Rectal smooth muscle tissue (tissue), 1 donor: ENCODE measurements at regions not wholly inside any gene's neighbourhood (a gene's known extent, or its start where the extent isn't known, plus 50 kb on each side); places are given as distances from the start of the nearest gene placed in this dataset.

Experiments
- H3K27ac ChIP-seq: one replicate; pipeline ENCODE4 v1.7.0; 2013; ENCODE audit warnings: low read depth, low read length, inconsistent platforms
- H3K27me3 ChIP-seq: one replicate; pipeline ENCODE4 v1.7.0; 2013; ENCODE audit warnings: low read length; ENCODE audit not compliant: control insufficient read depth, insufficient read depth
- H3K36me3 ChIP-seq: one replicate; pipeline ENCODE4 v1.7.0; 2013; ENCODE audit warnings: low read length; ENCODE audit not compliant: control insufficient read depth, insufficient read depth
- H3K4me1 ChIP-seq: one replicate; pipeline ENCODE4 v1.7.0; 2013; ENCODE audit warnings: low read length; ENCODE audit not compliant: control insufficient read depth, insufficient read depth
- H3K4me3 ChIP-seq: one replicate; pipeline ENCODE4 v1.7.0; 2013; ENCODE audit warnings: low read length
- H3K9ac ChIP-seq: one replicate; pipeline ENCODE4 v1.7.0; 2013; ENCODE audit warnings: low read length

GRCh38 chr21:35737899-35738346, 322.4 kb downstream of the SETD4 start:
- no peak overlapping the region for H3K27ac ChIP-seq

GRCh38 chr21:35737449-35737848, 322.9 kb downstream of the SETD4 start:
- H3K27ac ChIP-seq: no peak overlapping the region

More at GRCh38 chr21:35737899-35738346, 322.4 kb downstream of the SETD4 start:
- Histone ChIP-seq H3K36me3 (no peaks in the 10 kb centered on the region), H3K4me1 (no peaks in the 10 kb centered on the region), H3K4me3 (no peak overlapping the region), H3K9ac (no peak overlapping the region), H3K27me3 (no peaks in the 10 kb centered on the region)

GRCh38 chr21:35732788-35733187, 327.5 kb downstream of the SETD4 start:
- Histone ChIP-seq H3K27me3 (no peaks in the 10 kb centered on the region), H3K4me3 (no peak overlapping the region), H3K36me3 (no peaks in the 10 kb centered on the region), H3K27ac (no peak overlapping the region), H3K9ac (no peak overlapping the region), H3K4me1 (no peaks in the 10 kb centered on the region)

More at GRCh38 chr21:35737449-35737848, 322.9 kb downstream of the SETD4 start:
- no peaks in the 10 kb centered on the region for H3K36me3 ChIP-seq
- H3K4me3 ChIP-seq: no peak overlapping the region
- no peak overlapping the region for H3K9ac ChIP-seq
- no peaks in the 10 kb centered on the region for H3K4me1 ChIP-seq
- H3K27me3 ChIP-seq: no peaks in the 10 kb centered on the region

- Histone ChIP-seq H3K27ac (no peak overlapping the region), H3K9ac (no peak overlapping the region), H3K4me3 (no peak overlapping the region), H3K27me3 (no peaks in the 10 kb centered on the region), H3K4me1 (no peaks in the 10 kb centered on the region), H3K36me3 (no peaks in the 10 kb centered on the region)
Measured at GRCh38 chr21:35730325-35730724, 330.0 kb downstream of the SETD4 start.

- Histone ChIP-seq H3K36me3 (no peaks in the 10 kb centered on the region), H3K4me3 (no peak overlapping the region), H3K4me1 (no peaks in the 10 kb centered on the region), H3K27ac (no peak overlapping the region), H3K9ac (no peak overlapping the region), H3K27me3 (no peaks in the 10 kb centered on the region)
Measured at GRCh38 chr21:35727830-35728229, 332.5 kb downstream of the SETD4 start.

DNA sequence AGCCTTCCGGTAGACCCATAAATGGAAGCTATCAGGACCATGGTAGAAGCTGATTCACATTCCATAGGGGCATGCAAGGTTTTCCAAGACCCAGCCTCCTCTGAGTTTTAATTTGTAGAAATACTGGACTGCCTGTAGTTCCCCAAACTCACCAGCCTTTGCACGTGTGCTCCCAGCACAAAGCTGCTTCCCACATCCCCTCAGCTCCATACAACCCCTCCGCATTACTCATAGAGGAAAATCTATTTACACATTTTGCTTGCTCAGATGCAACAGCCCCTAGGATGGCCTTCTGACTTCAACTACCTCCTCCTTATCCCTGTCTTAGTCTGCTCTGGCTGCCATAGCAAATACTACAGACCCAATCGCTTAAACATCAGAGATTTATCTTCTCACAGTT, 336.2 kb downstream of the SETD4 start:
- Histone ChIP-seq H3K27me3 (no peaks in the 10 kb centered on the region), H3K36me3 (no peaks in the 10 kb centered on the region), H3K27ac (no peak overlapping the region), H3K4me1 (no peaks in the 10 kb centered on the region), H3K4me3 (no peak overlapping the region), H3K9ac (no peak overlapping the region)

- Histone ChIP-seq H3K36me3 (no peaks in the 10 kb centered on the region), H3K27me3 (no peaks in the 10 kb centered on the region), H3K4me3 (no peak overlapping the region), H3K9ac (no peak overlapping the region), H3K4me1 (no peaks in the 10 kb centered on the region), H3K27ac (no peak overlapping the region)
Measured at GRCh38 chr21:35721701-35722100, 338.6 kb downstream of the SETD4 start.

- Histone ChIP-seq H3K36me3 (no peaks in the 10 kb centered on the region), H3K4me3 (no peak overlapping the region), H3K27me3 (no peaks in the 10 kb centered on the region), H3K4me1 (no peaks in the 10 kb centered on the region), H3K27ac (no peak overlapping the region), H3K9ac (no peak overlapping the region)
Measured at GRCh38 chr21:35720208-35720731, 340.1 kb downstream of the SETD4 start.

GRCh38 chr21:35719080-35719479, 341.2 kb downstream of the SETD4 start:
- Histone ChIP-seq H3K27ac (no peak overlapping the region), H3K9ac (no peak overlapping the region), H3K4me3 (no peak overlapping the region), H3K4me1 (no peaks in the 10 kb centered on the region), H3K36me3 (no peaks in the 10 kb centered on the region), H3K27me3 (no peaks in the 10 kb centered on the region)

GRCh38 chr21:35716876-35717565, 343.3 kb downstream of the SETD4 start:
- Histone ChIP-seq H3K4me3 (no peak overlapping the region), H3K4me1 (no peaks in the 10 kb centered on the region), H3K9ac (no peak overlapping the region), H3K36me3 (no peaks in the 10 kb centered on the region), H3K27ac (no peak overlapping the region), H3K27me3 (no peaks in the 10 kb centered on the region)

- no peaks in the 10 kb centered on the region for H3K27me3 ChIP-seq
- H3K4me3 ChIP-seq: no peak overlapping the region
- no peak overlapping the region for H3K9ac ChIP-seq
- no peaks in the 10 kb centered on the region for H3K4me1 ChIP-seq
- H3K36me3 ChIP-seq: no peaks in the 10 kb centered on the region
- H3K27ac ChIP-seq: no peak overlapping the region
Measured at GRCh38 chr21:35713914-35714313, 346.4 kb downstream of the SETD4 start.

- Histone ChIP-seq H3K4me3 (no peak overlapping the region), H3K27me3 (no peaks in the 10 kb centered on the region), H3K36me3 (no peaks in the 10 kb centered on the region), H3K9ac (no peak overlapping the region), H3K4me1 (no peaks in the 10 kb centered on the region), H3K27ac (no peak overlapping the region)
Measured at GRCh38 chr21:35711661-35712060, 348.7 kb downstream of the SETD4 start.

DNA sequence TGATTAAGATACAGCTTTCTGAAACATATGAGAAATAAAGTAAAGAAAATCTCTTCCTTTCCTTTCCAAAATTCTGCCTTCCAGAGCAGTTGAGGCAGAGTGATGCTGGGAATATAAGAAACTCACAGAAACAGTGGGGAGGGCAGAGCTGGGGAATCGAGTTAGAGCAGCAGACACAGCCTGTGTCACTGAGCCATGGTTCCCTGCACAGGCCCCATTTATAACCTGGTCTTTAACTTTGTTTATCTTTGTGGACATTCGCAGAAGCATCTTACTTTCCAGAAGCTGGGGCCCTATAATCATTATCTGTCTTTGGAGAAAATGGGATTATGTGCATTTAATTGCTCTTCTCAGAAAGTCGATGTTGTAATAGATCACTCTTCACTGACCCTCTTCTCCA, 349.1 kb downstream of the SETD4 start:
- no peaks in the 10 kb centered on the region for H3K27me3 ChIP-seq
- no peaks in the 10 kb centered on the region for H3K4me1 ChIP-seq
- no peak overlapping the region for H3K27ac ChIP-seq
- H3K9ac ChIP-seq: no peak overlapping the region
- no peak overlapping the region for H3K4me3 ChIP-seq
- no peaks in the 10 kb centered on the region for H3K36me3 ChIP-seq
